Glutamatergic neuron (in vitro differentiated cells): ENCODE measurements at regions not wholly inside any gene's neighbourhood (a gene's known extent, or its start where the extent isn't known, plus 50 kb on each side); places are given as distances from the start of the nearest gene placed in this dataset.

ENCODE experiments used
- DNase-seq: peaks from one replicate; pipeline ENCODE4 v3.0.0; 2022
- H3K27ac Mint-ChIP-seq: one replicate; pipeline ENCODE4 v1.8.0; 2020; ENCODE audit warnings: mild to moderate bottlenecking, mixed read lengths, inconsistent platforms; ENCODE audit not compliant: unreplicated experiment
- H3K27me3 Mint-ChIP-seq: one replicate; pipeline ENCODE4 v1.8.0; 2020; ENCODE audit warnings: mild to moderate bottlenecking, moderate library complexity, mixed read lengths, inconsistent platforms; ENCODE audit not compliant: unreplicated experiment
- H3K36me3 Mint-ChIP-seq: one replicate; pipeline ENCODE4 v1.8.0; 2020; ENCODE audit warnings: mild to moderate bottlenecking, mixed read lengths, inconsistent platforms; ENCODE audit not compliant: unreplicated experiment
- H3K4me1 Mint-ChIP-seq: one replicate; pipeline ENCODE4 v1.8.0; 2020; ENCODE audit warnings: mild to moderate bottlenecking, low read depth, mixed read lengths, inconsistent platforms; ENCODE audit not compliant: unreplicated experiment
- H3K4me3 Mint-ChIP-seq: one replicate; pipeline ENCODE4 v1.8.0; 2020; ENCODE audit warnings: mild to moderate bottlenecking, mixed read lengths, inconsistent platforms; ENCODE audit not compliant: unreplicated experiment
- H3K9me3 Mint-ChIP-seq: one replicate; pipeline ENCODE4 v1.8.0; 2020; ENCODE audit warnings: mild to moderate bottlenecking, moderate library complexity, mixed read lengths, inconsistent platforms; ENCODE audit not compliant: unreplicated experiment
- CTCF ChIP-seq: fragments of 200-600 bp; sonication (generic); IDR thresholded peaks from one replicate; pipeline ENCODE4 v1.5.0; 2021; ENCODE audit not compliant: partially characterized antibody, unreplicated experiment

- Mint-ChIP-seq H3K36me3 (no peaks in the 10 kb centered on the region), H3K4me1 (no peaks in the 10 kb centered on the region), H3K4me3 (no peak overlapping the region), H3K9me3 (no peaks in the 10 kb centered on the region), H3K27ac (no peak overlapping the region), H3K27me3 (no peaks in the 10 kb centered on the region)
- no peak for DNase-seq
- TF ChIP-seq CTCF: no peak
These were observed 562.5 kb upstream of the LRRC4C start for GRCh38 chr11:42021911-42022310.

DNA sequence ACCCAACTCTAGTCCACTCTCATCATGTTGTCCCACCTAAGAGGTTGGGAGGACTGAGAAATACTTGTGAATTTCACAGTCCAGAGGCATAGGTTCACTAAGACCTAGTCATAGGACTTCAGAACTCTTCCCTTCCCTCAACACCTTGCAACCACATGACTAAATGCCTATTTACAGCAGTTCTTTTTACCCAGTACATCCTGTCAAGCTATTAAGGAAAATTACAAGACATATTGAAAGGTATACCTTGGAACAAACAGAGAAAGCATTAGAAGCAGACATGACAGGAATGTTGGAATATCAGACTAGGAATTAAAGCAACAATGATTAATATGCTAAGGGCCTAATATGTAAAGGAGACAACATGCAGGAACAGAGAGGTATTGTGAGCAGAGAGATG lies 563.8 kb upstream of the LRRC4C start:
- Mint-ChIP-seq H3K27ac (no peak overlapping the region), H3K4me3 (no peak overlapping the region), H3K9me3 (no peaks in the 10 kb centered on the region), H3K36me3 (no peaks in the 10 kb centered on the region), H3K27me3 (peaks cover 1% of the 10 kb centered on the region), H3K4me1 (no peaks in the 10 kb centered on the region)
- DNase-seq: no peak
- TF ChIP-seq CTCF: no peak

DNA sequence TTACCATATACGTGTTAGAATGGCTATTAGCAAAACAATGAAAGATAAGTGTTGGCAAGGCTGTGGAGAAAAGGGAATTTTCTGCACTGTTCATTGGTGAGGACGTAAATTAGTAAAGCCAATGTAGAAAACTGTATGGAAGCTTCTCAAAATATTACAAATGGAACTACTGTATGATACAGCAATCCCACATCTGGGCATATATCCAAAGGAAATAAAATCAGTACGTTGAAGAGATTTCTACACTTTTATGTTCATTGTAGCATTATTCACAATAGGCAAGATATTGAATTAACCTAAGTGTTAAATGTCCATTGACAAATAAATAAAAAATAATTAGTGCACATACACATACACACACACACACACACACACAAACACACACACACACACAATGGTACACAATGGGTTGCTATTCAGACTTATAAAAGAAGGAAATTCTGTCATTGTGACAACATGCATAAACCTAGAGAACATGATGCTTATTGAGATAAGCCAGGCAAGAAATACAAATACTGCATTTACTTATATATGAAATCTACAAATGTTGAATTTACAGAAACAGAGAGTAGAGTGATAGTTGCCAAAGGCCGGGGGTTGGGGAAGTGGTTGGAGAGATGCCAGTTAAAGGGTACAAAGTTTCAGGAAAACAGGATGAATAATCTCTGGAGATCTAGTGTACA lies 565.8 kb upstream of the LRRC4C start:
- Mint-ChIP-seq H3K4me1 (no peaks in the 10 kb centered on the region), H3K9me3 (peaks cover 2% of the 10 kb centered on the region), H3K4me3 (no peak overlapping the region), H3K27ac (no peak overlapping the region), H3K36me3 (no peaks in the 10 kb centered on the region), H3K27me3 (peaks cover 1% of the 10 kb centered on the region)
- DNase-seq: no peak
- no peak for TF ChIP-seq CTCF

DNA sequence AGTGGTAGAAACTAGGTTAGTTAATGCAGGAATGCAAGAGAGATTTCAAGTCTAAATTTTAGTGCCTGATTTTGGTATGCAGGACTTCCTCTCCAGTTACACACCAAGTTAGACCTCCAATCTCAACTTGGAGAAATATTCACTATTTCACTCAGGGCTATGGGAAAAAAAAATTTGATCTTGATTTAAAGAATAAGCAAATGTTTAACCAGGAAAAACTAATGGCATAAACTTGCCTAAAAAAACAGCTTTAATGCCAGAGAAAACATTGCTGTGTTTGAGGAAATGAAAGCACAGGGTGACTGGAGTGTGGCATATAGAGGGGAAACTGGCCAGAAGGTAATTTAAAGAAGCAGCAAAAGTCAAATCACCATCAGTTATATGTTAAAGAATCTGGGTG lies 575.4 kb upstream of the LRRC4C start:
- Mint-ChIP-seq H3K9me3 (no peaks in the 10 kb centered on the region), H3K27me3 (no peaks in the 10 kb centered on the region), H3K27ac (no peak overlapping the region), H3K36me3 (no peaks in the 10 kb centered on the region), H3K4me1 (no peaks in the 10 kb centered on the region), H3K4me3 (no peak overlapping the region)
- no peak for TF ChIP-seq CTCF
- DNase-seq: no peak

DNA sequence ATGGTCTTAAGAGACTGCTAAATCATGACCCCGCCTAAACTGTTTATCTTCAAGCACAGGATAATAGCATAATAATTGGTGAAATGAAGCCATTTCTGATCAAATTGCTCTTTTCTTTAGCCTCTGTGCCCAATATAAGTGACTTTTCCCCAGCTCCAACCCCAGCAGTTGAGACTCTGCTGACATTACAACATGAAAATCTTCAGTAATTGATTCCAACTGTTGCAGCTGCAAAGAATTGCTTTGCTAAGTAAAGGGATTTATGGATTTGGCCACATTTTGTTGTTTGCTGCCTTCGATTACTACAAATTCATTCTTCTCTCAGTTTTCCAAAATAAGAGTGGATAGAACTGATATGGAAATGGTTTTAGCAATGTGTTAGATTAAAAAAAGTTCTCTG lies 576.7 kb upstream of the LRRC4C start:
- Mint-ChIP-seq H3K4me1 (no peaks in the 10 kb centered on the region), H3K4me3 (no peak overlapping the region), H3K36me3 (no peaks in the 10 kb centered on the region), H3K9me3 (no peaks in the 10 kb centered on the region), H3K27ac (no peak overlapping the region), H3K27me3 (no peaks in the 10 kb centered on the region)
- DNase-seq: no peak
- TF ChIP-seq CTCF: no peak
